ENCODE measurements at regions not wholly inside any gene's neighbourhood (a gene's known extent, or its start where the extent isn't known, plus 50 kb on each side); places are given as distances from the start of the nearest gene placed in this dataset.

GRCh38 chr2:17182399-17182798 is 335.8 kb downstream of the RAD51AP2 start:
- TF ChIP-seq CTCF (IDR thresholded peaks at IDR 0.05), result no peak
- TF ChIP-seq POLR2A (IDR thresholded peaks at IDR 0.05), result no peak
- TF ChIP-seq EP300 (IDR thresholded peaks at IDR 0.05), result no peak

Measured in sigmoid colon (tissue), 4 donors.